CD4-positive, alpha-beta T cell (primary cell): ENCODE measurements at regions not wholly inside any gene's neighbourhood (a gene's known extent, or its start where the extent isn't known, plus 50 kb on each side); places are given as distances from the start of the nearest gene placed in this dataset.

Experiments
- ATAC-seq: fragments of 200-7000 bp; cut with Tn5 transposase; one replicate; pipeline ENCODE4 v1.10.0; 2022; ENCODE audit warnings: mild to moderate bottlenecking; ENCODE audit not compliant: poor library complexity
- CTCF ChIA-PET: fragments of 350-600 bp; sonication (Branson Sonifier 250); formaldehyde crosslinking; loops from one replicate; lab custom pipeline; 2021; ENCODE audit warnings: antibody characterized with exemption, inconsistent platforms; lab: Charles Lee
- POLR2A ChIA-PET: fragments of 350-600 bp; sonication (Branson Sonifier 250); formaldehyde crosslinking; loops from one replicate; lab custom pipeline; 2021; ENCODE audit warnings: antibody characterized with exemption, inconsistent platforms; lab: Charles Lee
- DNase-seq, 14 experiments: peaks; one replicate each; pipeline ENCODE4 v3.0.0-alpha.2; 2013 to 2020; ENCODE audit warnings: mixed read lengths in 2 of 14
- H3K27ac ChIP-seq, 2 donors: one replicate each; pipeline versions ENCODE4 v1.5.1 to v1.7.0; 2013; ENCODE audit warnings: low read length in 2 of 2, low read depth in 1 of 2, mild to moderate bottlenecking in 1 of 2
- H3K27me3 ChIP-seq, 2 experiments: 1 replicate in 1 of 2; 2 replicates in 1 of 2; pipeline versions ENCODE4 v1.6.1 to v1.7.0; 2013; ENCODE audit warnings: low read length in 2 of 2, control low read depth in 1 of 2, mild to moderate bottlenecking in 1 of 2, moderate library complexity in 1 of 2; ENCODE audit not compliant: insufficient read depth in 2 of 2, control insufficient read depth in 1 of 2
- H3K36me3 ChIP-seq: one replicate; pipeline ENCODE4 v1.6.1; 2013; ENCODE audit warnings: low read length, control low read depth; ENCODE audit not compliant: insufficient read depth
- H3K4me1 ChIP-seq: one replicate; pipeline ENCODE4 v1.6.1; 2013; ENCODE audit warnings: low read length, control low read depth; ENCODE audit not compliant: insufficient read depth
- H3K4me3 ChIP-seq: one replicate; pipeline ENCODE4 v1.5.1; 2013; ENCODE audit warnings: mild to moderate bottlenecking, low read length, moderate library complexity
- H3K9me3 ChIP-seq, 2 experiments: 1 replicate in 1 of 2; 2 replicates in 1 of 2; pipeline versions ENCODE4 v1.6.1 to v1.7.0; 2013; ENCODE audit warnings: low read length in 2 of 2, mild to moderate bottlenecking in 2 of 2, control low read depth in 1 of 2, moderate library complexity in 1 of 2; ENCODE audit not compliant: control insufficient read depth in 1 of 2, insufficient read depth in 1 of 2
- H3K27ac Mint-ChIP-seq: one replicate; pipeline ENCODE4 v1.8.0; 2020; ENCODE audit warnings: mixed read lengths
- H3K27me3 Mint-ChIP-seq: one replicate; pipeline ENCODE4 v1.8.0; 2021; ENCODE audit warnings: mixed read lengths
- H3K36me3 Mint-ChIP-seq: one replicate; pipeline ENCODE4 v1.8.0; 2021; ENCODE audit warnings: low read depth, mixed read lengths
- H3K4me1 Mint-ChIP-seq: one replicate; pipeline ENCODE4 v1.8.0; 2021; ENCODE audit warnings: low read depth, mixed read lengths
- H3K4me3 Mint-ChIP-seq: one replicate; pipeline ENCODE4 v1.8.0; 2020; ENCODE audit warnings: mild to moderate bottlenecking, mixed read lengths
- H3K9me3 Mint-ChIP-seq: one replicate; pipeline ENCODE4 v1.8.0; 2020; ENCODE audit warnings: mixed read lengths
- intact Hi-C, 2 experiments: fragments of 100-400 bp; cut with DNase I in 1 of 2; cut with micrococcal nuclease in 1 of 2; formaldehyde crosslinking; loops; one replicate each; pipeline versions ENCODE4 v1.15.1 to v1.9.0; 2023 to 2025; cut with DNase I, micrococcal nuclease
- TF ChIP-seq, protein P1 (sequence below): fragments of 200-600 bp; IDR thresholded peaks from one replicate; pipeline ENCODE4 v1.8.0; 2022; ENCODE audit warnings: antibody characterized with exemption, mild to moderate bottlenecking

DNA sequence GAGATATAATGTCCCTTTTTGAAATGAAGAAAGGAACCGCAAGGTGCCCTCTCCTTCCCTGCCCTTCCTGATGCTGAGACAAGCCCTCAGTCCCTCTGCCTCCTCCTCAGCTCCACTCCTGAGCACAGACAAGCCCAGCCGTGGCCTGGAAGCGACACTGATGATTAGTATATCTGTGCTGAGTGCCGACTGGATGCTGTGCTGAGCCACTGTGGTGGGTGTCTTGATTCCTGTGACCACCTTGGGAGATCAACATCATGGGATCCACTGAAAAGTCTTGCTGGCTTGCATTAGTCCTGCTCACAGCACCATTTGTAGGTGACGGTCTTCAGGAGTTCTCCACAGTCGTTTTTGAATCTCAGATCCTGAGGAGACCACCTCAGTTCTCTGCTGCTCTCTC lies 59.5 kb upstream of the HGFAC start:
- H3K27ac Mint-ChIP-seq: no peak overlapping the region
- Histone ChIP-seq H3K4me1 (peaks cover 16% of the 10 kb centered on the region), H3K36me3 (no peaks in the 10 kb centered on the region), H3K4me3 (no peak overlapping the region), H3K27ac (no peak overlapping the region), H3K27me3 (no peaks in the 10 kb centered on the region), H3K9me3 (peaks cover 10 to 14% of the 10 kb centered on the region in 2 experiments)
- POLR2A ChIA-PET: no interaction called here
- H3K27me3 Mint-ChIP-seq: no peaks in the 10 kb centered on the region
- CTCF ChIA-PET: no interaction called here
- H3K36me3 Mint-ChIP-seq: peaks cover 28% of the 10 kb centered on the region
- ATAC-seq (no peak), DNase-seq (no peak)
- H3K4me3 Mint-ChIP-seq: no peak overlapping the region
- intact Hi-C loops: no loop called here
- H3K4me1 Mint-ChIP-seq: peaks cover 13% of the 10 kb centered on the region
- TF ChIP-seq, protein P1, sequence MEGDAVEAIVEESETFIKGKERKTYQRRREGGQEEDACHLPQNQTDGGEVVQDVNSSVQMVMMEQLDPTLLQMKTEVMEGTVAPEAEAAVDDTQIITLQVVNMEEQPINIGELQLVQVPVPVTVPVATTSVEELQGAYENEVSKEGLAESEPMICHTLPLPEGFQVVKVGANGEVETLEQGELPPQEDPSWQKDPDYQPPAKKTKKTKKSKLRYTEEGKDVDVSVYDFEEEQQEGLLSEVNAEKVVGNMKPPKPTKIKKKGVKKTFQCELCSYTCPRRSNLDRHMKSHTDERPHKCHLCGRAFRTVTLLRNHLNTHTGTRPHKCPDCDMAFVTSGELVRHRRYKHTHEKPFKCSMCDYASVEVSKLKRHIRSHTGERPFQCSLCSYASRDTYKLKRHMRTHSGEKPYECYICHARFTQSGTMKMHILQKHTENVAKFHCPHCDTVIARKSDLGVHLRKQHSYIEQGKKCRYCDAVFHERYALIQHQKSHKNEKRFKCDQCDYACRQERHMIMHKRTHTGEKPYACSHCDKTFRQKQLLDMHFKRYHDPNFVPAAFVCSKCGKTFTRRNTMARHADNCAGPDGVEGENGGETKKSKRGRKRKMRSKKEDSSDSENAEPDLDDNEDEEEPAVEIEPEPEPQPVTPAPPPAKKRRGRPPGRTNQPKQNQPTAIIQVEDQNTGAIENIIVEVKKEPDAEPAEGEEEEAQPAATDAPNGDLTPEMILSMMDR: no peak
- peaks cover 5% of the 10 kb centered on the region for H3K9me3 Mint-ChIP-seq

DNA sequence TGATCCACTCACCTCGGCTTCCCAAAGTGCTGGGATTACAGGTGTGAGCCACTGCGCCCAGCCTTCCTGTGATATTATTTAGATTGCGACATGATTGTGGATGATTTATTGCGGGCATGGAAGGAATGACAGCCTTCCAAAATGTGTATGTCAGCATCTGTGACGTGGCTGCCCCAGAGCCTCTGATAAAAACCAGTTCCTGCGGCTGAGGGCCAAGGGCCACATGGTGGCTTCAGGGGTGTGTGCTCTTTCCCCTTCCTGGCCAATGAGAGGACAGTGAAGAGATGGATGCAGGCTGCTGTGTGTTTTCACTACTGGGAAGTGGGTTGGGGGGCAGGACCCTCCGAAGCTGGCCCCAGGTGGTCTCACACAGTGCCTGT lies 57.4 kb upstream of the HGFAC start:
- DNase-seq: no peak
- no peaks in the 10 kb centered on the region for H3K27me3 Mint-ChIP-seq
- Histone ChIP-seq H3K27me3 (no peaks in the 10 kb centered on the region), H3K4me3 (no peak overlapping the region), H3K4me1 (peaks cover 20% of the 10 kb centered on the region), H3K9me3 (peaks cover 10 to 14% of the 10 kb centered on the region in 2 experiments), H3K36me3 (no peaks in the 10 kb centered on the region), H3K27ac (no peak overlapping the region)
- peaks cover 10% of the 10 kb centered on the region for H3K36me3 Mint-ChIP-seq
- intact Hi-C loops: no loop called here
- no peak for ATAC-seq
- ChIA-PET CTCF (no interaction called here), POLR2A (no interaction called here)
- H3K27ac Mint-ChIP-seq: no peak overlapping the region
- TF ChIP-seq, protein P1: no peak
- peaks cover 29% of the 10 kb centered on the region for H3K4me1 Mint-ChIP-seq
- no peak overlapping the region for H3K4me3 Mint-ChIP-seq
- peaks cover 5% of the 10 kb centered on the region for H3K9me3 Mint-ChIP-seq

DNA sequence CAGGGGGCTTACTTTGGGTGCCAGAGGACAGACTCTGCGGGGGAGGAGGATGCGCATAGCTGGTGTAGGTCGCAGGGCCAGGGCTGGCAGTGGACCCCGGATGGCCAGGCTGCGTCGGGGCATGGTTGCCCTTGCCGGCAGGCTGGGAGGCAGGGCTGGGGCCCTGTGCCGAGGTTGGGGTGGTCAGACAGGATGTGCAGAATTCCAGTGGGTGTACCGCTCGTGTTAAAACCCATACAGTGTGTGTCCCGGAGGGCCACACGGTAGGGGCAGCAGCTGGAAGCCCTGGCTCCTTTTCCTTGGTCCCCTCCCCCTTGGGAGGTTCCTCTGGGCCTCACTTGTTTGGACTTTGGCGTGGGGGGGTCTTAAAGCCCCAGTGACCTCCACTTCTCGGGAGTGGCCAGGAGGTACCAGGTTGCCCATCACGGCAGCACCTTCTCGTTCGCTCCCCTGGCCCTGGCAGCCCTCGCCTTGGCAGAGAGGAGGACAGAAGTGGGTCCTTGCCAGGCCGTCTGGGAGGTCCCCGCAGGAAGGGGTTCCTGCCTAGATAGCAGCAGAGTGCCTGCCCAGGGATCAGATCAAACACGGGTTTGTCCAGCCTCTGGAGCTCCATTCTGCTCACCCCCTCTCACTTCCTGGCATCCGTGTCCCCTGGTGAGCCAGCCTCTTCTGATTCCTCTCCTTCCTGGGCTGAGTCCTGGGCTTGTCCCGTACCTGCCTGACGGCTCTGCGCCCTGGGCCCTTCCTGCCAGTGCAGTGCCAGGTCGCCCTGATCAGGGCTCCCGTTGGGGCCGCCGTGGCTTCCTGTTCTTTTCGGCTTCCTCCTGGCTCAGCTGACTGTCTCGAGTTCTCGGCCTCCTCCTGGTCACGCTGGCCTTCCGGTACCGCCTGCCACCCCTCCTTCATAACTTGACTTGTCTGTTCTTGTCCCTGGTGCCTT lies 56.7 kb upstream of the HGFAC start:
- H3K9me3 ChIP-seq: peaks cover 8% of the 10 kb centered on the region in 2 experiments
- H3K4me1 ChIP-seq: peaks cover 20% of the 10 kb centered on the region
- TF ChIP-seq, protein P1: no peak
- POLR2A ChIA-PET: interaction anchor here (0.5 kb wide), 1 partner anchor 14 kb away, joined by 3 read pairs; no protein-coding TSS in a partner anchor
- Mint-ChIP-seq H3K9me3 (peaks cover 5% of the 10 kb centered on the region), H3K27me3 (no peaks in the 10 kb centered on the region), H3K27ac (no peak overlapping the region), H3K4me3 (no peak overlapping the region), H3K4me1 (peaks cover 29% of the 10 kb centered on the region), H3K36me3 (peaks cover 10% of the 10 kb centered on the region)
- CTCF ChIA-PET: no interaction called here
- no peak overlapping the region for H3K4me3 ChIP-seq
- H3K27ac ChIP-seq: no peak overlapping the region
- ATAC-seq (no peak), DNase-seq (peak in 3 of 14 experiments; percentile 14 to 59 (median 46))
- no peaks in the 10 kb centered on the region for H3K36me3 ChIP-seq
- intact Hi-C loops: no loop called here
- H3K27me3 ChIP-seq: no peaks in the 10 kb centered on the region
